NCI-H1930 (cell line): ENCODE measurements at regions not wholly inside any gene's neighbourhood (a gene's known extent, or its start where the extent isn't known, plus 50 kb on each side); places are given as distances from the start of the nearest gene placed in this dataset.
"Not testable (repeated sequence)": the region's sequence is repeated elsewhere in the genome, so short reads cannot be mapped to it uniquely, and the experiment has no call there.

ENCODE experiments used
- DNase-seq, 2 experiments: peaks; one replicate each; lab custom pipeline; 2025; lab: John Stamatoyannopoulos, UW

- DNase-seq: not testable (repeated sequence)
Observed at GRCh38 chr4:30589669-30590068, 130.5 kb upstream of the PCDH7 start.

DNA sequence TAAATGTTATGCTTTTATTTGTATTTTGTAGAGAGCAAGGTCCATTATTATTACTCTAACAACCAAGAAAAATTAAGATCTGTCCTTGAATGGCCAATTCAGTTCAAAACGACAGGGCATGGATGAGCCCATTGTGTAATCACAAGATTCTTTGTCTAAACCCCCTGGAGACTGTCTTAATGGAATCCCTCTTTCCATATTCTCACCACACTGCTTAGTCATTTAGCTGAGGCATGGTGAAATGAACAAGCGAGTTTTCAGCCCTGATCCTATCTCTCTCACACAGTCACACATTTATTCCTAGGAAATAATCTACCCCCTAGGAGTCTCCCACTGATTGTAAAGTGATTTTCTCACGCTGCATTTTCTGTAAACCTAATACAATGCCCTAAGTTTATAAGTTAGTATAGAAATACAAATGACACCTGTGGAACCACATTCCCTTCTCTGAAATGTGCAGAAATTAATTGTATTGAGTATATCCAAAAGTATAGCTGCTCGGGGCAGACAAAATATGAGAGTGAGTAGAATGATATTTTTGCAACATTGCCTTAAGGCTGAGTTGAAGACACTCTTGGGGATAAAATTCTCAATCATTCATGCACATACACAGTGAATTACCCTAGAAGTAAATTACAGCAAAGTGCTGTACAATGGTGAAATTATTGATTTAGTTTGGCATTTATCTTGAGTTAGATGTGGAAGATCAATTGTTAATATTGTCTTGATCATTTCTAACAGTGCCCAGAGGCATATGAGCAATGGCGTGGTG lies 119.7 kb upstream of the PCDH7 start:
- no peak for DNase-seq

GRCh38 chr4:30601070-30601865 lies 118.9 kb upstream of the PCDH7 start:
- DNase-seq: no peak

- DNase-seq: no peak
Observed at GRCh38 chr4:30605616-30606190, 114.5 kb upstream of the PCDH7 start.

DNA sequence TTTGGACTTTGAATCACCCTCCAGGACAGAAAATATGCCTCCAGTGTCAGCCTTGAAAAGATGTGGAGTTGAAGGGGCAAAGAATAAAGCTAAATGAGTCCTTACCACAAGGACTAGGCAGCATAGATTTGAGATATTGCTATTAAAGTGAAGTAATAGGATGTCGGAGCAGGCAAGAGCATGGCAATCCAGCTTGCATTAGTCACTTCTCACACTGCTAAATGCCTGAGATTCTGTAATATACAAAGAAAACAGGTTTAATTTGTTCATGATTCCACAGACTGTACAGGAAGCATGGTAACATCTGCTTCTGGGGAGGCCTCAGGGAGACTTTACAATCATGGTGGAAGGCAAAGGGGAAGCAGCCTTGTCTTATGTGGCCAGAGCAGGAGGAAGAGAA lies 109.8 kb upstream of the PCDH7 start:
- no peak for DNase-seq

- no peak for DNase-seq
Observed at GRCh38 chr4:30614771-30615170, 105.4 kb upstream of the PCDH7 start.

GRCh38 chr4:30616942-30617646 lies 103.1 kb upstream of the PCDH7 start:
- no peak for DNase-seq

DNA sequence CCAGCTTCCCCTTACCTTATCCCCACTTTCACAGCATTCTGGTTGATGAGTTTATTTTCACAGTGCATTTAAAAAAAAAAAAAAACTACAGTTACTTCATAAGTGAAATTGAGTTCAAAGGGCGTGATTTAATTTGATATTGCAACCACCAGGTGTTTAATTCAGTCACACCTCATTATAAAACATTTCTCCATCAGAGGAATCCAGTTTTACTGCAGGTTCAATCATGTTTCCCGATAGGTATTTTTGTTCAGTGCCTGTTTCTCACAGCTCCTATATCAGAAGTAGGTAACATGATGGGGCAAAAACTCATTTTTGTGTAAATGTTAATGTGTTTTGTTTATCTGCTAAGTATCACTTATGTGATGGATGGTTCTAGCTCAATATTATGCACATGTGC lies 102.3 kb upstream of the PCDH7 start:
- DNase-seq: no peak

DNA sequence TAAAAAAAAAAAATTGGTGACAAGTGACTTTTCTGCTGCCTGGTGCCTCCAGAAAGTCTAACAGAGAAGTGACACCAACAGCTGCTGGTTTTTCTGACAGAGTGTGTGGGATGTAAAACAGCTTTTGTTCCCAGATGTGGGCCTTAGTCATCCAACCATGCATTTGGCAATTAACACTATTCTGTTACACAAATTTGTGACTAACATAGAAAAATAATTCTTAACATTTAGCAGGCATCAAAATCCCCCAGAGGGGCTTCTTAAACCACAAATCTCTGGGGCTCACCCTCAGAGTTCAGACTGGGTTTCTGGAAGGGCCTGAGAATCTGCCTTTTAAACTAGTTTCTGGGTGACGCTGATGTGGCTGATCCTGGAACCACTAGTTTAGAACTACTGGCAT lies 100.5 kb upstream of the PCDH7 start:
- DNase-seq: no peak

DNA sequence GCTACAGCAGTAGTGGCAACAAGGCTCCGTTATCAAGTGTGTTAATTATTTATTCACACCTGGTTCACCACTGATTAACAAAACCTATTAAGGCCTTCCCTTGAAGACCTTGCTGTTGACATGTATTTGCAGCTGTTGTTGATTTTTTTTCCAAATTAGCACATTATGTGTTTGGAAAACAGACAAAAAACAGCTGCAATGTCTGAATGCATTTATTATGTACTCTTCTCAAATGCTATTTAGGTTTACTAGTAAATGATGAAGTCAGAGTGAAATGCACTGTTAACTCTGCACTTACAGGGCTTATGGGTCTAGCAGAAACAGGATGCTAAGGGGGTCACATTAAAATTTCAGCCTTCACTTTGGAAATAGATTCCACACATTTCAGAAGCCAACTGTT lies 99.5 kb upstream of the PCDH7 start:
- no peak for DNase-seq

DNA sequence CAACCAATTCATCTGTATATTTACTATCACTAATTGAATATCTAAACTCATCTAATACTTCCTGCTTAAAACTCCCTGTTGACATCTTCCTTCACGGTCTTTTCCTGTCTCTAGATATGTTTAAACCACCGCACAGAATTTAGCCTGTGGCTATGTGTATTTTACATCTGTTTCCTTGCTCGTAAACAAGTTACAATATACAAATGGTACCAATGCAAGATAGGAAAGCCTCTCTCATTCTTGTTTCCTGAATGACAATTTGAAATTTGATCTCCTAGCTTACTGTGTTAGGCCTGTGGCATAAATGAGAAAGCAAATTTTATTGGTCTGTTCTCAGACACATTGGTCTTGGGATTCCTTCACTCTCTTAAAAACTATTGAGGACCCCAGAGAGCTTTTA lies 89.7 kb upstream of the PCDH7 start:
- DNase-seq: no peak

DNA sequence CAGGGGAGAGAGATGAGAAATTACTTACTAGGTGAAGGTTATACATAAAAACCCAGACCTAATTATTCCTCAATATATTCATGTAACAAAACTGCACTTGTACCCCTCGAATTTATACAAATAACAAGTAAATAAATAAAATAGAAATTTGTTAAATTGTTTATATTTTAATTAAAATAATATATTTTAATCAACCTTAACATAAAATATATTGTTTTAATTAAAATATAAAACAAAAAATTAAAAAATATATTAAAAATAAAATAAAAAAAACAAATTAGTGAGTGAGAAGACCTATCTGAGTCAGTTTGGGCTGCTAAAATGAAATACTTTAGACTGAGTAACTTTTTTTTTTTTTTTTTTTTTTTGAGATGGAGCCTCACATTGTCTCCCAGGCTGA lies 87.4 kb upstream of the PCDH7 start:
- DNase-seq: no peak

- DNase-seq: no peak
Observed at GRCh38 chr4:30641345-30641744, 78.8 kb upstream of the PCDH7 start.

DNA sequence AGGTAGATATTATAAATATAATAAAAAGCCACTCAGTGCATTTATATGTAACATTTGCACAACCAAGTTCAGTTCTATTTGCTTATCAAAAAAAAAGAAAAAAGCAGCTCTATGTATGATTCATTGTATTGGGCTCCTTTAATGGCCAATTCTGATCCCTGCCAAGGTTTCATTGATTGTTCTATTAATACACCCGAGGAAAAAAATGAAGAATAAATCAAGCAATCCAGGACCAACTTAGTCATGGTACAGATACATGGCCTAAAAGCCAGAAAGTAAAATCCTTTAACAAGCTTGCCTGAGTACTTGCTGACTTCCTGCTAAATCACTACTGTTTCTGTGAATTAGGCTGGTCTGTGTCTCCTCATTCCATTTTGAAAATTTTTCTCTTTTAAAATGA lies 77.6 kb upstream of the PCDH7 start:
- DNase-seq: no peak

GRCh38 chr4:30653291-30653690 lies 66.9 kb upstream of the PCDH7 start:
- DNase-seq: no peak

DNA sequence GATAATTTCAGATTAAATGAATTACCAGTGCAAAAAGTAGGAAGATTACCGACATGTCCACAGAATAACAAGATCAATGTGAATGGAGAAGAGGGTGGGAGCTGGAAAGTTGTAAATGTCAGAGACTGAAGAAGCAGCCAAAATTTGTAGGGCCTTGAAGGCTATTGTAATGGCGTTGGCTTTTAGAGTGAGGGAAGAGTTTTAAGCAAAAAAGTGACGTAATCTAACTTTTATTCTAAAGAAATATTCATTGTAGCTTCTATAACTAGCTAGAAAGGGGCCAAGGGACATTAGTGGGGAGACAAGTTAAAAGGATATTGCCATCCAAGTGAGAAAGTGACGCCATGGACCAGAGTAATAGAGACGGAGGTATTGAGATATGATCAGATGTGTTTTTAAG lies 63.3 kb upstream of the PCDH7 start:
- DNase-seq: no peak

GRCh38 chr4:30667919-30668318 lies 52.2 kb upstream of the PCDH7 start:
- no peak for DNase-seq

DNA sequence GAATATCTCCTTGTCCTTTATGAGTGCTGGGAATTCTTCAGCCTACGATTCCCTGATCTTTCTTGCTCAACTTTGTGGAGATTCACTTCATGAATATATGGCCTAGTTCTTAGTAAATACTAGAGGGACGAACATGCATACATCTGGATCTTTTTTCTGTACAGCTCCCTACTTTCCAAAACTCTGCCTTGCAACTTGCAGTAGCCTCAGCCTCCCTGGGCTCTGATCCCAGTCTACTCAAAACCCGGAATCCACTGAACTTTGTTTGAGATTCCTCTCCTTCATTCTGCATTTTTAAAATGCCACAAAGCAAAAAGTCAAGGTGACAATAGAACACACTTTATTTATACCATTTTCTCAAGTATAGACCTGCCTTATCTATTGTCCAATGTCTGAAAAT lies 50.0 kb upstream of the PCDH7 start:
- no peak for DNase-seq
